ENCODE measurements at regions not wholly inside any gene's neighbourhood (a gene's known extent, or its start where the extent isn't known, plus 50 kb on each side); places are given as distances from the start of the nearest gene placed in this dataset.

DNA sequence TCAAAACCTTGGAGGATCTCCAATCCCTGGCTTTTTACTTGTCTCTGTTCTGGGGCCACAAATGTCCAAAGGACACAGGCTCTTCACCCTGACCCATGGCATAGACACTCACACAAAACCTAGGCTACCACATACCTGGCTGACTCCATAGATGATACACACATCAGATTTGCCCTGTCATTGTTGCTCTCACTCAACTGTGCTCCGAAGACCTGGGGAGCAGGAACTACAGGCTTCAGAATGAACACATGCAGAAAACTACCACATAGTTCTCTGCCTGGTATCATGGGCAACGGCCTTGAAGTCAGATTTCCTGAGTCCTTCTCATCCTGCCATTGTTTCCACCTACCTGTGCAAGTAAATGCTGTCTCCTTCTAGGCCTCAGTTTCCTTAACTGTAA, 226.2 kb downstream of the KIF4B start:
- no peaks in the 10 kb centered on the region for H3K36me3 ChIP-seq (ENCODE audit: insufficient read depth, low read length)
- no peaks in the 10 kb centered on the region for H3K9me3 ChIP-seq (ENCODE audit: control insufficient read depth in 1 of 2, insufficient read depth in 1 of 2, low read length in 2 of 2)
- H3K4me1 Mint-ChIP-seq (ENCODE audit: low read depth), result no peaks in the 10 kb centered on the region
- no peaks in the 10 kb centered on the region for H3K36me3 Mint-ChIP-seq (ENCODE audit: low read depth)
- no peak overlapping the region for H3K4me3 Mint-ChIP-seq
- DNase-seq (no peak), ATAC-seq (ENCODE audit: poor library complexity) (no peak)
- H3K27me3 ChIP-seq (ENCODE audit: control insufficient read depth in 1 of 2, insufficient read depth in 2 of 2, low read length in 2 of 2), result no peaks in the 10 kb centered on the region
- H3K4me1 ChIP-seq (ENCODE audit: insufficient read depth, low read length), result no peaks in the 10 kb centered on the region
- no peak for TF ChIP-seq CTCF (IDR thresholded peaks at IDR 0.05)
- POLR2A ChIA-PET, result no interaction called here
- H3K27ac ChIP-seq (ENCODE audit: low read depth in 1 of 2, low read length in 2 of 2), result no peak overlapping the region
- H3K27ac Mint-ChIP-seq, result no peak overlapping the region
- CTCF ChIA-PET, result no interaction called here
- intact Hi-C loops (cut with DNase I, micrococcal nuclease), result no loop called here
- no peak overlapping the region for H3K4me3 ChIP-seq (ENCODE audit: low read length)
- peaks cover 16% of the 10 kb centered on the region for H3K9me3 Mint-ChIP-seq
- H3K27me3 Mint-ChIP-seq, result no peaks in the 10 kb centered on the region

- no peak overlapping the region for H3K27ac ChIP-seq (ENCODE audit: low read depth in 1 of 2, low read length in 2 of 2)
- ATAC-seq (ENCODE audit: poor library complexity) (no peak), DNase-seq (no peak)
- H3K36me3 Mint-ChIP-seq (ENCODE audit: low read depth), result no peaks in the 10 kb centered on the region
- no peak overlapping the region for H3K4me3 ChIP-seq (ENCODE audit: low read length)
- H3K27me3 Mint-ChIP-seq, result no peaks in the 10 kb centered on the region
- CTCF ChIA-PET, result no interaction called here
- peaks cover 4% of the 10 kb centered on the region for H3K9me3 Mint-ChIP-seq
- H3K9me3 ChIP-seq (ENCODE audit: control insufficient read depth in 1 of 2, insufficient read depth in 1 of 2, low read length in 2 of 2), result no peaks in the 10 kb centered on the region
- H3K27me3 ChIP-seq (ENCODE audit: control insufficient read depth in 1 of 2, insufficient read depth in 2 of 2, low read length in 2 of 2), result no peaks in the 10 kb centered on the region
- intact Hi-C loops (cut with DNase I, micrococcal nuclease), result no loop called here
- no peak overlapping the region for H3K4me3 Mint-ChIP-seq
- no peak for TF ChIP-seq CTCF (IDR thresholded peaks at IDR 0.05)
- H3K4me1 ChIP-seq (ENCODE audit: insufficient read depth, low read length), result no peaks in the 10 kb centered on the region
- POLR2A ChIA-PET, result no interaction called here
- H3K27ac Mint-ChIP-seq, result no peak overlapping the region
- no peaks in the 10 kb centered on the region for H3K36me3 ChIP-seq (ENCODE audit: insufficient read depth, low read length)
- H3K4me1 Mint-ChIP-seq (ENCODE audit: low read depth), result no peaks in the 10 kb centered on the region
Measured at GRCh38 chr5:155250596-155250995, 237.0 kb downstream of the KIF4B start.

GRCh38 chr5:155252025-155252424, 238.5 kb downstream of the KIF4B start:
- Mint-ChIP-seq H3K4me3 (no peak overlapping the region), H3K36me3 (ENCODE audit: low read depth) (no peaks in the 10 kb centered on the region), H3K4me1 (ENCODE audit: low read depth) (no peaks in the 10 kb centered on the region), H3K27me3 (no peaks in the 10 kb centered on the region), H3K27ac (no peak overlapping the region), H3K9me3 (peaks cover 2% of the 10 kb centered on the region)
- no peaks in the 10 kb centered on the region for H3K9me3 ChIP-seq (ENCODE audit: control insufficient read depth in 1 of 2, insufficient read depth in 1 of 2, low read length in 2 of 2)
- H3K36me3 ChIP-seq (ENCODE audit: insufficient read depth, low read length), result no peaks in the 10 kb centered on the region
- intact Hi-C loops (cut with DNase I, micrococcal nuclease), result no loop called here
- ATAC-seq (ENCODE audit: poor library complexity), result no peak
- no peaks in the 10 kb centered on the region for H3K4me1 ChIP-seq (ENCODE audit: insufficient read depth, low read length)
- ChIA-PET POLR2A (no interaction called here), CTCF (no interaction called here)
- DNase-seq, result no peak
- H3K27ac ChIP-seq (ENCODE audit: low read depth in 1 of 2, low read length in 2 of 2), result no peak overlapping the region
- H3K27me3 ChIP-seq (ENCODE audit: control insufficient read depth in 1 of 2, insufficient read depth in 2 of 2, low read length in 2 of 2), result no peaks in the 10 kb centered on the region
- H3K4me3 ChIP-seq (ENCODE audit: low read length), result no peak overlapping the region
- TF ChIP-seq CTCF (IDR thresholded peaks at IDR 0.05), result no peak
